Memory B cell (primary cell): ENCODE measurements at regions not wholly inside any gene's neighbourhood (a gene's known extent, or its start where the extent isn't known, plus 50 kb on each side); places are given as distances from the start of the nearest gene placed in this dataset.

Experiments
- ATAC-seq: fragments of 150-1000 bp; cut with Tn5 transposase; 2 replicates; pipeline ENCODE4 v1.10.0; 2021; ENCODE audit warnings: low read depth, mild to moderate bottlenecking, moderate library complexity
- DNase-seq, 2 donors: peaks; one replicate each; pipeline ENCODE4 v3.0.0; 2022; ENCODE audit warnings: low spot score in 2 of 2
- H3K27ac Mint-ChIP-seq: one replicate; pipeline ENCODE4 v1.8.0; 2022; ENCODE audit warnings: mild to moderate bottlenecking, moderate library complexity, mixed read lengths
- H3K27me3 Mint-ChIP-seq: one replicate; pipeline ENCODE4 v1.8.0; 2022; ENCODE audit warnings: mixed read lengths
- H3K36me3 Mint-ChIP-seq: one replicate; pipeline ENCODE4 v1.8.0; 2022; ENCODE audit warnings: mild to moderate bottlenecking, mixed read lengths
- H3K4me1 Mint-ChIP-seq: one replicate; pipeline ENCODE4 v1.8.0; 2022; ENCODE audit warnings: mixed read lengths
- H3K4me3 Mint-ChIP-seq: one replicate; pipeline ENCODE4 v1.8.0; 2022; ENCODE audit warnings: mild to moderate bottlenecking, moderate library complexity, mixed read lengths
- H3K9me3 Mint-ChIP-seq: one replicate; pipeline ENCODE4 v1.8.0; 2022; ENCODE audit warnings: mixed read lengths

DNA sequence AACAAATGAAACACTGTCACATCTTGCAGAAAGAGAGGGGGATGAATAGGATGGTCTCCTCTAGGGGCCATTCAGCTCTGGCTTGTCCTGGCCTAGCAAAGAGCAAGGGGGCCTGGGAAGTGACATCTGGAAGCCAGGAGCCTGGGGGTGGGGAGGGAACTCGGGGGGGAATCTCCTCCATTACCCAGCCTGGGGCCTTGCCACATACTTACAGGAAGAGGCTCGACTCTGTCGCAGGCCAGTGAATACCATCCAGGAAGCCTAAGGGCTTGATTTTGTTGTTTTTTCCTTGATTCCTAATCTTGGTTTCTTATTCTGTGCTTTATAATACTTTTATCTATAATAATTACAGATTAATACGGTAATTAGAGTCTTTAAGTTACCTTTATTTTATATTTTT is 797.5 kb upstream of the ID2 start:
- no peak for ATAC-seq
- H3K36me3 Mint-ChIP-seq: no peaks in the 10 kb centered on the region
- H3K4me3 Mint-ChIP-seq: no peak overlapping the region
- no peaks in the 10 kb centered on the region for H3K9me3 Mint-ChIP-seq
- H3K4me1 Mint-ChIP-seq: no peaks in the 10 kb centered on the region
- no peak for DNase-seq
- no peak overlapping the region for H3K27ac Mint-ChIP-seq
- peaks cover 2% of the 10 kb centered on the region for H3K27me3 Mint-ChIP-seq

- no peak overlapping the region for H3K4me3 Mint-ChIP-seq
- DNase-seq: no peak
- no peaks in the 10 kb centered on the region for H3K4me1 Mint-ChIP-seq
- H3K9me3 Mint-ChIP-seq: no peaks in the 10 kb centered on the region
- peaks cover 2% of the 10 kb centered on the region for H3K27me3 Mint-ChIP-seq
- H3K36me3 Mint-ChIP-seq: no peaks in the 10 kb centered on the region
- no peak overlapping the region for H3K27ac Mint-ChIP-seq
- no peak for ATAC-seq
Observed at GRCh38 chr2:7886666-7887065, 795.2 kb upstream of the ID2 start.

DNA sequence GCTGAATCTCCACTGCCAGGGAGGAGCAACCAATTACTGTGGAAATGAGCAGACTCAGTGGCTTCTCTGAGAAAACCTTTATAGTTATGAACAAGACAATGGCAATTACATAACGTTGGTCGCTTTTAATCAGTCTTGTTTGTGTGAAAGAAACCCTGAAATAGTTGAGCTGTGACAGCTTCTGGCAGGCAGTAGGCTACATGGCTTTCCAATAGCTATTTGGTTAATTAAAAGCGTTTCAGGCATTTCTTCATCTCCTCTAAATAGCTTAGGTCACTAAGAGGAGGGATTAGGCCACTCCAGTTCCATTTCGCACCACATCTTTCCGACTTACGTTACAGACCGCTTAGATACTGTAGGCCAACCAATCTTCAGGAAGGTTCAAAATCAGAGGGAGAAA is 794.4 kb upstream of the ID2 start:
- H3K27ac Mint-ChIP-seq: no peak overlapping the region
- ATAC-seq: no peak
- H3K9me3 Mint-ChIP-seq: no peaks in the 10 kb centered on the region
- no peaks in the 10 kb centered on the region for H3K27me3 Mint-ChIP-seq
- no peaks in the 10 kb centered on the region for H3K36me3 Mint-ChIP-seq
- DNase-seq: no peak
- no peaks in the 10 kb centered on the region for H3K4me1 Mint-ChIP-seq
- H3K4me3 Mint-ChIP-seq: no peak overlapping the region

- Mint-ChIP-seq H3K9me3 (no peaks in the 10 kb centered on the region), H3K4me1 (no peaks in the 10 kb centered on the region), H3K36me3 (no peaks in the 10 kb centered on the region), H3K27me3 (no peaks in the 10 kb centered on the region), H3K27ac (no peak overlapping the region), H3K4me3 (no peak overlapping the region)
- DNase-seq (no peak), ATAC-seq (no peak)
Observed at GRCh38 chr2:7888876-7889275, 793.0 kb upstream of the ID2 start.

DNA sequence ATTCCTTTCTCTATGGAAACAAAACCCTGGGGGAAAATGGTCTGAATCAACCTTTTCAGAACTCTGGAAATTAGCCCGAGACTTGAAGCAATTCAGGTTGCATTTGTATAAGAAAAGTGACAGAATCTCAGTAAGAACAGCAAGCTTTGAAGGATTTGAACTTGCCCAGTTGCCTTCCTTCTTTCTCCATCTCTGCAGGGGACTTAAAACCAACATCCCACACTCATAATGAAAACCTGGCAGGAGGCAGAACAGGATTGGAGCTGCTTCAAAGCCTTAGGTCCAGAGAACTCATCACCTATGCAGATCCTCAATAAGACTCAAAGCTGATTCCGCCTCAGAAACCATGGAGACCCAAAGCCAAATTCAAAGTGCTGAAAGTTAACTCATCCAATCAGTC is 790.5 kb upstream of the ID2 start:
- peaks cover 6% of the 10 kb centered on the region for H3K27me3 Mint-ChIP-seq
- no peak overlapping the region for H3K4me3 Mint-ChIP-seq

GRCh38 chr2:7895289-7895688 is 786.6 kb upstream of the ID2 start:
- DNase-seq (no peak), ATAC-seq (no peak)
- H3K36me3 Mint-ChIP-seq: no peaks in the 10 kb centered on the region
- H3K9me3 Mint-ChIP-seq: peaks cover 2% of the 10 kb centered on the region
- no peak overlapping the region for H3K4me3 Mint-ChIP-seq
- H3K27me3 Mint-ChIP-seq: peaks cover 9% of the 10 kb centered on the region
- no peak overlapping the region for H3K27ac Mint-ChIP-seq
- peaks cover 11% of the 10 kb centered on the region for H3K4me1 Mint-ChIP-seq

More for the DNA sequence above, 790.5 kb upstream of the ID2 start:
- no peak for ATAC-seq
- Mint-ChIP-seq H3K4me1 (no peaks in the 10 kb centered on the region), H3K36me3 (no peaks in the 10 kb centered on the region), H3K9me3 (no peaks in the 10 kb centered on the region), H3K27ac (no peak overlapping the region)
- no peak for DNase-seq

DNA sequence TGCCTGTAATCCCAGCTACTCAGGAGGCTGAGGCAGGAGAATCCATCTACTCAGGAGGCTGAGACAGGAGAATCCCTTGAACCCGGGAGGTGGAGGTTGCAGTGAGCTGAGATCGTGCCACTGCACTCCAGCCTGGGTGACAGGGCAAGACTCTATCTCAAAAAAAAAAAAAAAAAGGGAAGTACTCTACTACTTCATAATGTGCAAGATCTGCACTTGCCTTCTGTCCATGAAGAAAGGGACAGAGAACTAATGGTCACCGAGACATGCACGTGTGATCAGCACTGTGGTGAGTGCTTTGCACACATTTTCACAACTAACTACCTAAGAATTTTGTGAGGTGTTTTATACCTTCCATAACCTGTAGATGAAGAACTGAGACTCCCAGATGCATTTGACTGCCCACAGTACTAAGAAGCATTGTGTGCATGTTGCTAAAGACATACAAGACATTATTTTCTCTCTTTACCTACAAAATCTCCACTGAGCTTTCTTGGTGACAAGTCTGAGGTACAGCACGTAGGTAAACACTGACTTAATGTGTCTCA is 784.8 kb upstream of the ID2 start:
- DNase-seq (no peak), ATAC-seq (no peak)
- Mint-ChIP-seq H3K9me3 (peaks cover 2% of the 10 kb centered on the region), H3K27me3 (peaks cover 9% of the 10 kb centered on the region), H3K4me3 (no peak overlapping the region), H3K4me1 (peaks cover 11% of the 10 kb centered on the region), H3K27ac (no peak overlapping the region), H3K36me3 (no peaks in the 10 kb centered on the region)

DNA sequence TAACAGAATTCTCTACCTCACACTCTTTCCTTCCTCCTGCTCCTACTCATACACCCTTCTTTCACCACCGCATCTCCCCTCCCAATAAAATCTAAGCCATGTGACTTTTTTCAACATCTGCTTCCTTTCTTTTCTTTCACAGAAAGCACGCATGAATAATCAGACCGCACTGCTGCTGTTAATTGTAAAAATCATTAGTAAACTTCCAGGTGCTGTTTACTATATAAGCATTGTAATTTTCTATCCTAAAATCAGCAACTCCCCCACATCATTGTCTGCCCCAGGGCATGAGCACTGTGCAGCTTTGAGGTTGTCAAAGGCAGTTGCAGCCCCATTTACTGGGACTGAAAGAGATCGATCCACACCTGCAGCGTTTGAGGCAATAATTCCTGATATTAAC is 782.6 kb upstream of the ID2 start:
- Mint-ChIP-seq H3K9me3 (peaks cover 2% of the 10 kb centered on the region), H3K4me1 (peaks cover 11% of the 10 kb centered on the region), H3K4me3 (no peak overlapping the region), H3K36me3 (no peaks in the 10 kb centered on the region), H3K27ac (no peak overlapping the region), H3K27me3 (peaks cover 11% of the 10 kb centered on the region)
- ATAC-seq: no peak
- no peak for DNase-seq

DNA sequence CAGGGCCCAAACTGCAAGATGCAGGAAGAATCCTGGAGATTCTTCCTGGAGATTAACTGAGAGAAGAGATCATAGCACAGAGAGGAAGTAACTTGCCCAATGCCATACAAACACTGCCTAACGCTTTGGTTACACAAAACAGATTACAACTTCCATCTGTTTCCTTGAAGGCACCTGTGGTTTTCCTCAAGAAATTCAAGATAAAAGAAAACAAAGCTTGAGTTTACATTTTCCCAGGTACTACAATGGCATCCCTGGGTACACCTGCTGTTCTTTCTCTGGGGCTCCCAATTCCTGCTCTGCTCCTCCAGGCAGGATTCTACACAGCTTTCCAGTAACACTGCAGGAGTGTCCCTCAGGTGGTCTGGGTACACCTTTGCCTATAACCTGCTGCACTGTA is 781.9 kb upstream of the ID2 start:
- Mint-ChIP-seq H3K4me3 (no peak overlapping the region), H3K36me3 (no peaks in the 10 kb centered on the region), H3K27ac (no peak overlapping the region), H3K27me3 (peaks cover 15% of the 10 kb centered on the region), H3K4me1 (peaks cover 11% of the 10 kb centered on the region), H3K9me3 (peaks cover 2% of the 10 kb centered on the region)
- ATAC-seq: no peak
- DNase-seq: no peak

- no peak overlapping the region for H3K4me3 Mint-ChIP-seq
- no peak for ATAC-seq
- H3K27me3 Mint-ChIP-seq: peaks cover 11% of the 10 kb centered on the region
- H3K9me3 Mint-ChIP-seq: peaks cover 2% of the 10 kb centered on the region
- no peaks in the 10 kb centered on the region for H3K36me3 Mint-ChIP-seq
- H3K27ac Mint-ChIP-seq: no peak overlapping the region
- DNase-seq: no peak
- peaks cover 11% of the 10 kb centered on the region for H3K4me1 Mint-ChIP-seq
Observed at GRCh38 chr2:7900593-7900992, 781.3 kb upstream of the ID2 start.

GRCh38 chr2:7902251-7902765 is 779.5 kb upstream of the ID2 start:
- Mint-ChIP-seq H3K27me3 (peaks cover 11% of the 10 kb centered on the region), H3K36me3 (no peaks in the 10 kb centered on the region), H3K4me1 (peaks cover 11% of the 10 kb centered on the region), H3K27ac (no peak overlapping the region), H3K9me3 (peaks cover 2% of the 10 kb centered on the region), H3K4me3 (no peak overlapping the region)
- ATAC-seq: no peak
- DNase-seq: no peak

DNA sequence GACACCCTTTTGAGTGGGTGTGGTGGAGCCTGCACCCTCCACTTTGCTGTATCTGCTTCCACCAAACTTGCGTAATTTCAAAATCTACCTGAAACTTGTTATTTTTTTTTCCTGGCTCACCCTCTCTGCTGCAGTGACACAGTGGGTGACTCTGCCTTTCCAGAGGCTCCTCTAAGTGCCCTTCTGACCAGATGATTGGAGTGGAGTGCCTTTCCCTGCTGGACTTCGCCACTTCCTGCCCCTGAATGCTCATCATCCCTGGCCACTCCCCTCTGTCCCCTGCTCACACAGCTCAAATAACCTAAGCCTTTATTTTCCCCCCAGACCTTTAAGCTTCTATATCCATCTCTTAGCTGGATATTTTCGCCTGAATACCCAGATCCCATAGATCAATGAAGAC is 777.5 kb upstream of the ID2 start:
- no peak for DNase-seq

GRCh38 chr2:7905756-7906155 is 776.1 kb upstream of the ID2 start:
- peaks cover 5% of the 10 kb centered on the region for H3K9me3 Mint-ChIP-seq
- no peak for ATAC-seq
- no peaks in the 10 kb centered on the region for H3K36me3 Mint-ChIP-seq
- H3K4me1 Mint-ChIP-seq: no peaks in the 10 kb centered on the region
- H3K27ac Mint-ChIP-seq: no peak overlapping the region
- no peak for DNase-seq
- H3K27me3 Mint-ChIP-seq: peaks cover 8% of the 10 kb centered on the region
- H3K4me3 Mint-ChIP-seq: no peak overlapping the region

More for the DNA sequence above, 777.5 kb upstream of the ID2 start:
- H3K27ac Mint-ChIP-seq: no peak overlapping the region
- no peak for ATAC-seq
- peaks cover 8% of the 10 kb centered on the region for H3K27me3 Mint-ChIP-seq
- H3K4me3 Mint-ChIP-seq: no peak overlapping the region
- H3K36me3 Mint-ChIP-seq: no peaks in the 10 kb centered on the region
- peaks cover 5% of the 10 kb centered on the region for H3K4me1 Mint-ChIP-seq
- H3K9me3 Mint-ChIP-seq: peaks cover 5% of the 10 kb centered on the region

DNA sequence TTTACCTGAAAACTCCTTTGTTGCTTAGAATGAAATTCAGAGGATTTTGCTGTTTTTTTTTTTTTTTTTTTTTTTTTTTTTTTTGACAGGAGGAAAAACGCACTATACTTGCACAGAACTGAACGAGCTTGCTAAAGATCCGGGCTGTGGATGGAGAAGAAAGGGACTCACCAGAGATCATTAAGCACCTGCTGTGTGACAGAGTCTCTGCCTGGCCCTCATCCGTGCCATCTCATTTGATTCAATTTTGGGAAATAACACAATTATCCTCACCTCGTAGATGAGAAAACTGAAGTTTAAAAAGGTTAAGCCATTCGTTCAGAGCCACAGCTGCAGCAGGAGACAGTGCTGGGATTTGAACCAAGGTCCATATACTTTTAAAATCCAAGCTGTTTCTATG is 775.4 kb upstream of the ID2 start:
- no peak for DNase-seq
- H3K4me3 Mint-ChIP-seq: no peak overlapping the region

DNA sequence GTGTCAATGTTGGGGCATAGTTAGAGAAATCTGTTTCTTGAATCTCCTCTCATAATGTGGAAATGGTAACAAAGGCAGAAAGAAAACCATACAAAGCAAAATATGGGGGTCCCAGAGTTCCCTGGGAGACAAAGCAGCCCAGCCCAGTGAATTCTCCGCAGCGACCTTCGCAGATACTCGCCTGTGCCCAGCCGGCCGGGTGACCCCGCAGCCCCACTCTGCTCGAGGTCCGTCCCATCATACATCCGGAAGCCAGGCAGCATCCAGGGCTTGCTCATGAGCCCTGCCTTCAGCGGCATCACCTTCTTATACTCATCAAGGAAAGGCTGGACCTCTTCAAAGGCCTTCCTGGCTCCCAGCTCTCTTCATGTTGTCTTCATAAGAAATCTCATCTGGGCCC is 774.8 kb upstream of the ID2 start:
- Mint-ChIP-seq H3K27me3 (peaks cover 8% of the 10 kb centered on the region), H3K27ac (no peak overlapping the region), H3K9me3 (peaks cover 5% of the 10 kb centered on the region), H3K36me3 (no peaks in the 10 kb centered on the region), H3K4me1 (no peaks in the 10 kb centered on the region), H3K4me3 (no peak overlapping the region)
- DNase-seq (no peak), ATAC-seq (no peak)

More for the DNA sequence above, 775.4 kb upstream of the ID2 start:
- no peaks in the 10 kb centered on the region for H3K36me3 Mint-ChIP-seq
- H3K27ac Mint-ChIP-seq: no peak overlapping the region
- peaks cover 8% of the 10 kb centered on the region for H3K27me3 Mint-ChIP-seq
- H3K9me3 Mint-ChIP-seq: peaks cover 5% of the 10 kb centered on the region
- no peaks in the 10 kb centered on the region for H3K4me1 Mint-ChIP-seq
- no peak for ATAC-seq
